DMS 273 (cell line): ENCODE measurements at regions not wholly inside any gene's neighbourhood (a gene's known extent, or its start where the extent isn't known, plus 50 kb on each side); places are given as distances from the start of the nearest gene placed in this dataset.
A peak's percentile ranks its signal among the peaks of the same experiment; 100 is the strongest.
"Not testable (repeated sequence)": the region's sequence is repeated elsewhere in the genome, so short reads cannot be mapped to it uniquely, and the experiment has no call there.

Source experiments
- DNase-seq: peaks from one replicate; lab custom pipeline; 2025; ENCODE audit not compliant: unreplicated experiment; lab: John Stamatoyannopoulos, UW

- no peak for DNase-seq
Observed at GRCh38 chr5:57915536-57915935, 432.9 kb upstream of the ACTBL2 start.

- no peak for DNase-seq
Observed at GRCh38 chr5:57911438-57911837, 428.8 kb upstream of the ACTBL2 start.

- DNase-seq = no peak
Observed at GRCh38 chr5:57906671-57907070, 424.1 kb upstream of the ACTBL2 start.

GRCh38 chr5:57903458-57903857 lies 420.8 kb upstream of the ACTBL2 start:
- no peak for DNase-seq

- peak; percentile 29 for DNase-seq
Observed at GRCh38 chr5:57902095-57902494, 419.5 kb upstream of the ACTBL2 start.

- DNase-seq = no peak
Observed at GRCh38 chr5:57900381-57900944, 417.9 kb upstream of the ACTBL2 start.

GRCh38 chr5:57896576-57896975 lies 414.0 kb upstream of the ACTBL2 start:
- DNase-seq = no peak

- no peak for DNase-seq
Observed at GRCh38 chr5:57895766-57896165, 413.2 kb upstream of the ACTBL2 start.

- DNase-seq = no peak
Observed at GRCh38 chr5:57893926-57894325, 411.3 kb upstream of the ACTBL2 start.

- no peak for DNase-seq
Observed at GRCh38 chr5:57891443-57891842, 408.8 kb upstream of the ACTBL2 start.

- peak; percentile 28 for DNase-seq
Observed at GRCh38 chr5:57889558-57889957, 406.9 kb upstream of the ACTBL2 start.

- peak; percentile 78 for DNase-seq
Observed at GRCh38 chr5:57887851-57888621, 405.4 kb upstream of the ACTBL2 start.

GRCh38 chr5:57884346-57885102 lies 401.9 kb upstream of the ACTBL2 start:
- DNase-seq = no peak

GRCh38 chr5:57880216-57880615 lies 397.6 kb upstream of the ACTBL2 start:
- no peak for DNase-seq

- no peak for DNase-seq
Observed at GRCh38 chr5:57878301-57878722, 395.7 kb upstream of the ACTBL2 start.

GRCh38 chr5:57871496-57871895 lies 388.9 kb upstream of the ACTBL2 start:
- no peak for DNase-seq

GRCh38 chr5:57870267-57870666 lies 387.7 kb upstream of the ACTBL2 start:
- not testable (repeated sequence) for DNase-seq

GRCh38 chr5:57863661-57864060 lies 381.1 kb upstream of the ACTBL2 start:
- DNase-seq = no peak

GRCh38 chr5:57862942-57863341 lies 380.3 kb upstream of the ACTBL2 start:
- no peak for DNase-seq

GRCh38 chr5:57862471-57862911 lies 379.9 kb upstream of the ACTBL2 start:
- peak; percentile 55 for DNase-seq

- no peak for DNase-seq
Observed at GRCh38 chr5:57859626-57860025, 377.0 kb upstream of the ACTBL2 start.

- DNase-seq = no peak
Observed at GRCh38 chr5:57858905-57859304, 376.3 kb upstream of the ACTBL2 start.
